ENCODE measurements at regions not wholly inside any gene's neighbourhood (a gene's known extent, or its start where the extent isn't known, plus 50 kb on each side); places are given as distances from the start of the nearest gene placed in this dataset.

- DNase-seq (ENCODE audit: low spot score) (no peak), ATAC-seq (no peak), FAIRE-seq (no peak)
- Histone ChIP-seq H3K27me3 (ENCODE audit: control insufficient read depth in 1 of 2, insufficient read depth in 2 of 2, low read length in 2 of 2) (no peaks in the 10 kb centered on the region), H2AFZ (ENCODE audit: low read length) (no peak overlapping the region), H3K9ac (ENCODE audit: insufficient read depth, low read depth, low read length) (no peak overlapping the region), H3K27ac (ENCODE audit: extremely low read length, insufficient read depth, low read length) (no peak overlapping the region), H3K9me3 (ENCODE audit: low read length) (peaks cover 13% of the 10 kb centered on the region), H3K79me2 (ENCODE audit: insufficient read depth, low read length) (no peaks in the 10 kb centered on the region), H3K36me3 (replicated peaks in 1 of 2; ENCODE audit: control insufficient read depth in 1 of 2, insufficient read depth in 2 of 2, low read length in 2 of 2) (no peaks in the 10 kb centered on the region), H3K4me3 (replicated peaks in 1 of 3; ENCODE audit: insufficient read depth in 1 of 3, low read depth in 2 of 3, low read length in 3 of 3) (no peak overlapping the region), H3K4me1 (ENCODE audit: insufficient read depth, low read length) (no peaks in the 10 kb centered on the region), H3K4me2 (ENCODE audit: low read depth, low read length) (no peak overlapping the region), H4K20me1 (ENCODE audit: insufficient read depth, low read length) (no peaks in the 10 kb centered on the region)
- no peak for TF ChIP-seq ZNF713 (CRISPR knock-in tag; IDR thresholded peaks at IDR 0.05)
- TF ChIP-seq ZNF879 (CRISPR knock-in tag; IDR thresholded peaks at IDR 0.05), result no peak
- no peak for TF ChIP-seq ZNF431 (CRISPR knock-in tag; IDR thresholded peaks at IDR 0.05; ENCODE audit: borderline replicate concordance, low read depth)
- no TSS peak for BruUV-seq (replicated peaks)
- intact Hi-C loops (cut with micrococcal nuclease; ENCODE audit: unreplicated experiment) (no loop called here), in situ Hi-C loops (cut with HindIII; ENCODE audit: extremely low pct_ligation_motif_present, low pct_unique_long_range_greater_than_20kb) (no loop called here)
- POLR2A ChIA-PET, result interaction anchor here (1.0 kb wide), 1 partner anchor 28 kb away, joined by 3 read pairs; no protein-coding TSS in a partner anchor
- CTCF ChIA-PET (ENCODE audit: low intra/inter-chr PET ratio, low total read pairs), result no interaction called here
Observed at GRCh38 chr11:106426696-106427095, 349.2 kb downstream of the AASDHPPT start.

GRCh38 chr11:106427736-106428135 lies 350.3 kb downstream of the AASDHPPT start:
- Histone ChIP-seq H4K20me1 (ENCODE audit: insufficient read depth, low read length) (no peaks in the 10 kb centered on the region), H3K4me2 (ENCODE audit: low read depth, low read length) (no peak overlapping the region), H3K27me3 (ENCODE audit: control insufficient read depth in 1 of 2, insufficient read depth in 2 of 2, low read length in 2 of 2) (no peaks in the 10 kb centered on the region), H3K9me3 (ENCODE audit: low read length) (peaks cover 16% of the 10 kb centered on the region), H3K36me3 (replicated peaks in 1 of 2; ENCODE audit: control insufficient read depth in 1 of 2, insufficient read depth in 2 of 2, low read length in 2 of 2) (no peaks in the 10 kb centered on the region), H3K4me3 (replicated peaks in 1 of 3; ENCODE audit: insufficient read depth in 1 of 3, low read depth in 2 of 3, low read length in 3 of 3) (no peak overlapping the region), H3K9ac (ENCODE audit: insufficient read depth, low read depth, low read length) (no peak overlapping the region), H3K27ac (ENCODE audit: extremely low read length, insufficient read depth, low read length) (no peak overlapping the region), H2AFZ (ENCODE audit: low read length) (no peak overlapping the region), H3K4me1 (ENCODE audit: insufficient read depth, low read length) (no peaks in the 10 kb centered on the region), H3K79me2 (ENCODE audit: insufficient read depth, low read length) (no peaks in the 10 kb centered on the region)
- BruUV-seq (replicated peaks), result no TSS peak
- WGBS (ENCODE audit: low lambda C conversion rate), result 38% methylated on average over 2 of the region's 2 CpGs
- in situ Hi-C loops (cut with HindIII; ENCODE audit: extremely low pct_ligation_motif_present, low pct_unique_long_range_greater_than_20kb) (no loop called here), intact Hi-C loops (cut with micrococcal nuclease; ENCODE audit: unreplicated experiment) (no loop called here)
- DNase-seq (ENCODE audit: low spot score), result no peak
- no peak for ATAC-seq
- POLR2A ChIA-PET, result interaction anchor here (1.0 kb wide), 1 partner anchor 27 kb away, joined by 3 read pairs; no protein-coding TSS in a partner anchor
- no peak for FAIRE-seq
- CTCF ChIA-PET (ENCODE audit: low intra/inter-chr PET ratio, low total read pairs), result no interaction called here
- no peak for TF ChIP-seq ZNF607 (CRISPR knock-in tag; IDR thresholded peaks at IDR 0.05; ENCODE audit: borderline replicate concordance)
- TF ChIP-seq PHF5A (CRISPR knock-in tag; IDR thresholded peaks at IDR 0.05; ENCODE audit: low read depth, unreplicated experiment), result no peak
- no peak for TF ChIP-seq ATM (IDR thresholded peaks at IDR 0.05; ENCODE audit: borderline replicate concordance)
- TF ChIP-seq, protein P1, sequence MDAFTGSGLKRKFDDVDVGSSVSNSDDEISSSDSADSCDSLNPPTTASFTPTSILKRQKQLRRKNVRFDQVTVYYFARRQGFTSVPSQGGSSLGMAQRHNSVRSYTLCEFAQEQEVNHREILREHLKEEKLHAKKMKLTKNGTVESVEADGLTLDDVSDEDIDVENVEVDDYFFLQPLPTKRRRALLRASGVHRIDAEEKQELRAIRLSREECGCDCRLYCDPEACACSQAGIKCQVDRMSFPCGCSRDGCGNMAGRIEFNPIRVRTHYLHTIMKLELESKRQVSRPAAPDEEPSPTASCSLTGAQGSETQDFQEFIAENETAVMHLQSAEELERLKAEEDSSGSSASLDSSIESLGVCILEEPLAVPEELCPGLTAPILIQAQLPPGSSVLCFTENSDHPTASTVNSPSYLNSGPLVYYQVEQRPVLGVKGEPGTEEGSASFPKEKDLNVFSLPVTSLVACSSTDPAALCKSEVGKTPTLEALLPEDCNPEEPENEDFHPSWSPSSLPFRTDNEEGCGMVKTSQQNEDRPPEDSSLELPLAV (CRISPR knock-in tag; conservative IDR thresholded peaks at IDR 0.05; ENCODE audit: low read depth), result no peak
- TF ChIP-seq ZNF432 (CRISPR knock-in tag; IDR thresholded peaks at IDR 0.05; ENCODE audit: borderline replicate concordance), result no peak
- TF ChIP-seq MTF2 (CRISPR knock-in tag; IDR thresholded peaks at IDR 0.05; ENCODE audit: borderline replicate concordance), result no peak
- TF ChIP-seq NCOR1 (IDR thresholded peaks at IDR 0.05; ENCODE audit: borderline replicate concordance, low read length), result no peak
- TF ChIP-seq MXI1 (IDR thresholded peaks at IDR 0.05; ENCODE audit: borderline replicate concordance, low read depth, low read length), result no peak
- no peak for TF ChIP-seq PRDM10 (CRISPR knock-in tag; IDR thresholded peaks at IDR 0.05; ENCODE audit: low read depth)
- no peak for TF ChIP-seq ZBTB21 (CRISPR knock-in tag; IDR thresholded peaks at IDR 0.05)
- TF ChIP-seq ZNF530 (CRISPR knock-in tag; IDR thresholded peaks at IDR 0.05; ENCODE audit: low read depth), result no peak
